GM19395 (cell line): ENCODE measurements at regions not wholly inside any gene's neighbourhood (a gene's known extent, or its start where the extent isn't known, plus 50 kb on each side); places are given as distances from the start of the nearest gene placed in this dataset.

ENCODE experiments used
- ATAC-seq: cut with Tn5 transposase; IDR thresholded peaks from one replicate; pipeline ENCODE4 v1.9.1; 2021; ENCODE audit warnings: mild to moderate bottlenecking, moderate library complexity; ENCODE audit not compliant: unreplicated experiment

GRCh38 chr2:37588316-37588777 lies 83.1 kb downstream of the CDC42EP3 start:
- no peak for ATAC-seq

- ATAC-seq = peak; percentile 45
These were observed 82.1 kb downstream of the CDC42EP3 start for GRCh38 chr2:37589298-37589697.

GRCh38 chr2:37590119-37590571 lies 81.3 kb downstream of the CDC42EP3 start:
- ATAC-seq = no peak
